PC-9 (cell line): ENCODE measurements at regions not wholly inside any gene's neighbourhood (a gene's known extent, or its start where the extent isn't known, plus 50 kb on each side); places are given as distances from the start of the nearest gene placed in this dataset.

Experiments used
- CTCF ChIP-seq: fragments of 200-600 bp; sonication (generic); conservative IDR thresholded peaks from 2 replicates; pipeline ENCODE4 v1.6.1; 2017; ENCODE audit warnings: mixed run types, antibody characterized with exemption, mild to moderate bottlenecking, moderate library complexity
- EZH2 ChIP-seq: fragments of 200-600 bp; sonication (generic); IDR thresholded peaks from 2 replicates; pipeline ENCODE4 v1.8.0; 2017; ENCODE audit warnings: antibody characterized with exemption, low read depth

GRCh38 chr12:40170593-40170992 is 54.2 kb upstream of the LRRK2 start:
- TF ChIP-seq CTCF, result no peak
- no peak for TF ChIP-seq EZH2
